Hepatocyte (in vitro differentiated cells): ENCODE measurements at regions not wholly inside any gene's neighbourhood (a gene's known extent, or its start where the extent isn't known, plus 50 kb on each side); places are given as distances from the start of the nearest gene placed in this dataset.

ENCODE experiments used
- EZH2 ChIP-seq: fragments of 200-600 bp; sonication (generic); IDR thresholded peaks from 2 replicates; pipeline ENCODE4 v1.6.1; 2016; ENCODE audit warnings: antibody characterized with exemption, mild to moderate bottlenecking, borderline replicate concordance
- EZH2phosphoT487 ChIP-seq: fragments of 200-600 bp; sonication (generic); IDR thresholded peaks from one replicate; pipeline ENCODE4 v1.6.1; 2018; ENCODE audit warnings: antibody characterized with exemption, mild to moderate bottlenecking, low read depth, moderate library complexity; ENCODE audit not compliant: unreplicated experiment, severe bottlenecking
- TF ChIP-seq, protein P1 (sequence below): fragments of 200-600 bp; sonication (generic); IDR thresholded peaks from 2 replicates; pipeline ENCODE4 v1.5.1; 2016; ENCODE audit warnings: antibody characterized with exemption, mild to moderate bottlenecking; ENCODE audit not compliant: poor library complexity

DNA sequence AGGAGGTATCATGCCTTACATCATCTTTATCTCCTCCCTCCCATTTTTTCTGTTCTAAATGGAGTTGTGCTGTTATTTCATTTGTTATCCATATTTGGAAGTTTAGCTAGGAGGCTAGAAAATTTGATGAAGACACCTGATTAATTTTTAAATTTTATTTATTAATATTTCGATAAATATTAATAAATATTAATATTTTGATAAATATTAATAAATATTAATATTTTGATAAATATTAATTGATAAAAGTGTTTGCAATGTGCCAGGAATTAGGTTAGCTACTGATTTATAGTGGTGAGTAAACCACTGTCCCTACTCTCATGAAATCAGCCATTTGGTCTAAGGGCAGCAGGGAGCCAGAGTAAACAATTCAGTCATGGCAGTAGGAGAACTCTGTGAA lies 161.4 kb downstream of the GNAT3 start:
- TF ChIP-seq, protein P1, sequence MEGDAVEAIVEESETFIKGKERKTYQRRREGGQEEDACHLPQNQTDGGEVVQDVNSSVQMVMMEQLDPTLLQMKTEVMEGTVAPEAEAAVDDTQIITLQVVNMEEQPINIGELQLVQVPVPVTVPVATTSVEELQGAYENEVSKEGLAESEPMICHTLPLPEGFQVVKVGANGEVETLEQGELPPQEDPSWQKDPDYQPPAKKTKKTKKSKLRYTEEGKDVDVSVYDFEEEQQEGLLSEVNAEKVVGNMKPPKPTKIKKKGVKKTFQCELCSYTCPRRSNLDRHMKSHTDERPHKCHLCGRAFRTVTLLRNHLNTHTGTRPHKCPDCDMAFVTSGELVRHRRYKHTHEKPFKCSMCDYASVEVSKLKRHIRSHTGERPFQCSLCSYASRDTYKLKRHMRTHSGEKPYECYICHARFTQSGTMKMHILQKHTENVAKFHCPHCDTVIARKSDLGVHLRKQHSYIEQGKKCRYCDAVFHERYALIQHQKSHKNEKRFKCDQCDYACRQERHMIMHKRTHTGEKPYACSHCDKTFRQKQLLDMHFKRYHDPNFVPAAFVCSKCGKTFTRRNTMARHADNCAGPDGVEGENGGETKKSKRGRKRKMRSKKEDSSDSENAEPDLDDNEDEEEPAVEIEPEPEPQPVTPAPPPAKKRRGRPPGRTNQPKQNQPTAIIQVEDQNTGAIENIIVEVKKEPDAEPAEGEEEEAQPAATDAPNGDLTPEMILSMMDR, result no peak
- TF ChIP-seq EZH2, result no peak
- no peak for TF ChIP-seq EZH2phosphoT487
